ENCODE measurements at regions not wholly inside any gene's neighbourhood (a gene's known extent, or its start where the extent isn't known, plus 50 kb on each side); places are given as distances from the start of the nearest gene placed in this dataset.
"Not testable (repeated sequence)": the region's sequence is repeated elsewhere in the genome, so short reads cannot be mapped to it uniquely, and the experiment has no call there.

DNA sequence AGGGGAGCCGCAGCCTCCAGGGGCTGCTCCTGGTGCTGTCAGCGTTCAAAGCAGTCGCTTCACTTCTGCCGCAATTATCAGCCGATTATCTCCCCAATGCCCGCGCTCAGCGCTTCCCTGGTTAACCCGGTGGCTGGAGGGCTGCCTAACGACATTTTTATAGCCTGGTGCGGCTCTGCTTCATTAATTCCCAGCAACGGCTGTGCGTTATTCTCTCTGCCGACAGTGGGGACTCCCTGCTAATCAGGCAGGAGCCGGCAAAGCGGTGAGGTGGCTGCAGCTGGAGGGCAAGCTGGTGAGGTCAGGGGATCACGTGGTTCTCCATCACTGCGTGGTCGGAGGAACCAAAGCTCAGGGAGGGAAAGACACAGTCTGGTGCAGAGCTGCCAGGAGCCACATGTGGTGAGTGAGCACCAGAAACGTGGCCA, 62.9 kb downstream of the GLRX5 start:
- FAIRE-seq, result peak; percentile 76

- FAIRE-seq, result no peak
Observed at GRCh38 chr14:95601650-95602049, 66.8 kb downstream of the GLRX5 start.

GRCh38 chr14:95603415-95603814, 68.6 kb downstream of the GLRX5 start:
- FAIRE-seq, result no peak

GRCh38 chr14:95606266-95606665, 71.4 kb downstream of the GLRX5 start:
- FAIRE-seq, result no peak

GRCh38 chr14:95608637-95609235, 73.9 kb downstream of the GLRX5 start:
- FAIRE-seq, result no peak

GRCh38 chr14:95609398-95609990, 74.6 kb downstream of the GLRX5 start:
- FAIRE-seq, result no peak

GRCh38 chr14:95611293-95611880, 74.8 kb upstream of the TCL1B start:
- FAIRE-seq, result no peak

DNA sequence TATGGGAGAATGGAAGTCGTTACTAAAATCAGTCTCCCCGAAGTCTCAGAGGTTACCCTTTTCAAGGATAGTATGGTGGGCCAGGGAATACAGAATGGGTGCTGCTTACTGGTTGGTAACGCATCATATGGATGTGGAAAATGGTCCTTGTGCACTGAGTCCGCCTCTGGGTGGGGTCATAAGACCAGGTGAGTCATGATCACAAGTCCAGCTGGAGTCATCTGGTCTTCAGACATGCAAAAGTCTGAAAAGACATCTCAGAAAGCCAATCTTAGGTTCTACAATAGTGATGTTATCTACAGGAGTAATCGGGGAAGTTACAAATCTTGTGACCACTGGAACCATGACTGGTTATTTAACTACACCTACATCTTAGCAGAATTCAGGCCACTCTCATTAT, 71.9 kb upstream of the TCL1B start:
- no peak for FAIRE-seq

DNA sequence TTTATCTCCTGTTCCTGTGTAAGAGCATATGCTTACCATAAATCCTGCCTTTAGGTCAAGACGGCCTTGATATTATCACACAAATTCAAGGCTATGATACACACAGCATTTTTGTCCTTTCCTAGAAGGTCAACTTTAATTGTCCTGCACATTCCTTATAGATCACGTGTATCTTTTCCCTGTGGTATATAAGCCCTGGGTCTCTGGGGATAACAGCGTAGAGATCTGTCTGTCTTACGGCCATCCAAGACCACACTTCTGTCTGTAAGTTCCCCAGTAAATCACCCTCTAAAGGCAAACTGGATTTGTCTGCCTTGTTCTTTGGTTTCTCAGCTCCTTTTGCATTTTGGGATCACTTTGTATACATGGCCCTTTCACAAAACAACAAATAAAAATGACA, 69.5 kb upstream of the TCL1B start:
- FAIRE-seq, result no peak

GRCh38 chr14:95619785-95620417, 66.3 kb upstream of the TCL1B start:
- FAIRE-seq, result no peak

DNA sequence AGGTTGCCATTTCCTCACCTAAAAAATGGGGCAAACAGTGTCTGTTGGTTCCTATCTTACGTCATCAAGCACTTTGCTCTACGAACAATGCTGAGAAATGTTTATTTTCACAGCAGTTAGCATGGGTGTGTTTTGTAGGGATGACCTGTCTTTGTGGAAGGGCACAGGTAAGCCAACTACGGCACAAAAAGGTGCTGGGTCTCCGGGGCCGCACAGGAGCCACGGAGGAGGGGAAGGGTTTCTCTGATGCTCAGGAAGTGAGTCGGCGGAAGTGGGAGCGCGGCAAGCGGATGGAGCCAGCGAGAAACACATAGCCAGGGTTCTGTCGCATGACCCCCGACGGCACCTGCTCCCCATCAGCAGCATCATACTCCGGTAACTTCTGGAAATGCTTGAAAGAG, 65.6 kb upstream of the TCL1B start:
- no peak for FAIRE-seq

DNA sequence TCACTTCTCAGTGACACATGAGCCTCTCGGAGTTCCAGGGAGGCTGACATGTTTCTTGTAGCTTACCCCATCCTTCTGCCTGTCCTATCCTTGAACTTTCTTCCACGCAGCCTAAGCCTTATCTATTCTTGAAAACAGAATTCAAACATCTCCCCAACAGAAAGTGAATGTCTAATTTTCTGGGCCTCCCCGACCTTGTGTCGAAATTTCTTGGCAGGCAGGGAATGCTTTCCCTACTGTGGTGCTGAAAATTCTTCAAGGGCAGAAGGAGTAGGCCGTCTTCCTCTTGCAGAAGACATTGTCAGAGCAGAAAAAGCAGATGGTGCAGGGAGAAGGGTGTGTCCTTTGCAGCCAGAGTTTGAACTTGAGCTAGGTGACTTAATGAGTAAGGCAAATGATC, 63.0 kb upstream of the TCL1B start:
- no peak for FAIRE-seq

DNA sequence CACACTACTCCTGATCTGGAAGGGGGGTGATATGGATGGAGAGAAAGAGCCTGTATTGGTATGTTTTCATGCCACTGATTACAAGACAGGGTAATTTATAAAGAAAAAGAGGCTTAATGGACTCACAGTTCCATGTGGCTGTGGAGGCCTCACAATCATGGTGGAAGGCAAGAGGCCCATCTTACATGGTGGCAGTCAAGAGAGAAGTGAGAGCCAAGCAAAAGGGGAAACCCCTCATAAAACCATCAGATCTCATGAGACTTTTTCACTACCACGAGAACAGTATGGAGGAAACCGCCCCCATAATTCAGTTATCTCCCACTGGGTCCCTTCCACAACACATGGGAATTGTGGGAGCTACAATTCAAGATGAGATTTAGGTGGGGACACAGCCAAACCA, 60.5 kb upstream of the TCL1B start:
- not testable (repeated sequence) for FAIRE-seq

GRCh38 chr14:95635051-95635450, 51.2 kb upstream of the TCL1B start:
- FAIRE-seq, result no peak

Data from islet of Langerhans (tissue), 1 donor.